ENCODE measurements at regions not wholly inside any gene's neighbourhood (a gene's known extent, or its start where the extent isn't known, plus 50 kb on each side); places are given as distances from the start of the nearest gene placed in this dataset.

DNA sequence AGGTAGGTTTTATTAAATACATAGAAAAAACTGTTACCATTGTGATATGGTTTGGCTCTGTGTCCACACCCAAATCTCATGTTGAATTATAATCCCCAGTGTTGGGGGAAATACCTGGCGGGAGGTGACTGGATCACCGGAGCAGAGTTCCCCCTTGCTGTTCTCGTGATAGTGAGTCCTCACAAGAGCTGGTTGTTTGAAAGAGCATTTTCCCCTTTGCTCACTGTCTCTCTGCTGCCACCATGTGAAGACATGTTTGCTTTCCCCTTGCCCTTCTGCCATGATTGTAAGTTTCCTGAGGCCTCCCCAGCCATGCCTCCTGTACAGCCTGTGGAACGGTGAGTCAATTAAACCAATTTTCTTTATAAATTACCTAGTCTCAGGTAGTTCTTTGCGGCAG is 352.7 kb upstream of the SLC39A10 start:
- TF ChIP-seq EZH2phosphoT487 (IDR thresholded peaks at IDR 0.05; ENCODE audit: low read depth): no peak
- TF ChIP-seq, protein P1, sequence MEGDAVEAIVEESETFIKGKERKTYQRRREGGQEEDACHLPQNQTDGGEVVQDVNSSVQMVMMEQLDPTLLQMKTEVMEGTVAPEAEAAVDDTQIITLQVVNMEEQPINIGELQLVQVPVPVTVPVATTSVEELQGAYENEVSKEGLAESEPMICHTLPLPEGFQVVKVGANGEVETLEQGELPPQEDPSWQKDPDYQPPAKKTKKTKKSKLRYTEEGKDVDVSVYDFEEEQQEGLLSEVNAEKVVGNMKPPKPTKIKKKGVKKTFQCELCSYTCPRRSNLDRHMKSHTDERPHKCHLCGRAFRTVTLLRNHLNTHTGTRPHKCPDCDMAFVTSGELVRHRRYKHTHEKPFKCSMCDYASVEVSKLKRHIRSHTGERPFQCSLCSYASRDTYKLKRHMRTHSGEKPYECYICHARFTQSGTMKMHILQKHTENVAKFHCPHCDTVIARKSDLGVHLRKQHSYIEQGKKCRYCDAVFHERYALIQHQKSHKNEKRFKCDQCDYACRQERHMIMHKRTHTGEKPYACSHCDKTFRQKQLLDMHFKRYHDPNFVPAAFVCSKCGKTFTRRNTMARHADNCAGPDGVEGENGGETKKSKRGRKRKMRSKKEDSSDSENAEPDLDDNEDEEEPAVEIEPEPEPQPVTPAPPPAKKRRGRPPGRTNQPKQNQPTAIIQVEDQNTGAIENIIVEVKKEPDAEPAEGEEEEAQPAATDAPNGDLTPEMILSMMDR (IDR thresholded peaks at IDR 0.05; ENCODE audit: low read depth, low read length): peak; percentile 59
